HG02981 (cell line): ENCODE measurements at regions not wholly inside any gene's neighbourhood (a gene's known extent, or its start where the extent isn't known, plus 50 kb on each side); places are given as distances from the start of the nearest gene placed in this dataset.
"Not testable (repeated sequence)": the region's sequence is repeated elsewhere in the genome, so short reads cannot be mapped to it uniquely, and the experiment has no call there.

Experiments used
- ATAC-seq: cut with Tn5 transposase; IDR thresholded peaks from one replicate; pipeline ENCODE4 v1.9.1; 2021; ENCODE audit warnings: mild to moderate bottlenecking, moderate library complexity; ENCODE audit not compliant: unreplicated experiment

DNA sequence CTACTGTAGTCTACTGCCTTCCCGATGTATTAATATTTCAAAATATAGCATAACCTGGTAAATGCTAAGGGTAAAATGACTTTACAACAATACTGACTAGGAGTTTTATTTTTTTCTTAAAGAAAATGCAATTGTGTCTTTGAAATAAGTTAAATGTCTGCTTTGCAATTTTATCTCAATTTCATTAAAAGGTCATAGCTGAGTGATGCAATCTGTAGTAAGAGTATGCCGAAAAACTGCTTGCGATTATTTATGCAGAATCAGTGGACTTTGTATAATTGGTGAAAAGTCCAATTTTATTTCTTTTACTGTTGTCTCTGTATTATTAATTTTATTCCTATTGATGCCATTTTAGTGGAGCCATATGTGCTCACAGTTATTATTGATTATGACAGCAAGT is 1143.6 kb upstream of the EPHA6 start:
- ATAC-seq = no peak

- no peak for ATAC-seq
These were observed 1141.2 kb upstream of the EPHA6 start for GRCh38 chr3:95673215-95673614.

- peak; percentile 71 for ATAC-seq
These were observed 1108.5 kb upstream of the EPHA6 start for GRCh38 chr3:95705786-95706418.

- ATAC-seq = no peak
These were observed 1107.1 kb upstream of the EPHA6 start for GRCh38 chr3:95707268-95707667.

DNA sequence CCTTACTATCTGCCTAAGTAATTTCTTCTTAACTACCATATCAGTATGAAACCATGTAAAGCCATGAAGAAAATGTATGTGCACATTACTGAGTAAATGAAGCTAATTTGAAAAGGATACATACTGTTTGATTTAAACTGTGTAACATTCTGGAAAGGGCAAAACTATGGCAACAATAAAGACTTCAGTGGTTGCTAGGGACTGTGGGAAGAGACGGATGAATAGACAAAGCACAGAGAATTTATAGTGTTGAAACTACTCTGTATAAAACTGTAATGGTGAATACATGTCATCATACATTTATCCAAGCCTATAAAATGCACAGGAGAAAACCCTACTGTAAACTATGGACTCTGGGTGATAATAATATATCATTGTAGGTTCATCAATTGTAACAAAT is 1103.7 kb upstream of the EPHA6 start:
- no peak for ATAC-seq

DNA sequence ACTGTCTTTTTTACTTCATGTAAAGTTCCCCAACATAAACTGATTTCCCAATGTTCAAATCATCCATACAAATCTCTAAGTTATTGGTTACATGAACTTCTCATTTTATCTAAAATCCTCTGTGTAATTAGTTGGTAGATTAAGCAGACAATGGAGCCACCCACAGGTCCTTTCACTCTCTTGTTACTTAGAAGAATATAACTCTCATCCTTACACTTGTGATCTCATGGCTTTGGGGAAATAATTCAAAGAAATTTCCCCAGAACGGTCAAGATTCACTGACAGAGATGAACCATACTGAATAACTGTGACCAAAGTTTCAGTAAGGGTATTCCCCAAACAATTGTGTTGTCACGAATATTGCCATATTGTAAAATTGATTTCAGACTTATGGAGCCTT is 1102.6 kb upstream of the EPHA6 start:
- no peak for ATAC-seq

- no peak for ATAC-seq
These were observed 1099.3 kb upstream of the EPHA6 start for GRCh38 chr3:95715128-95715527.

GRCh38 chr3:95717048-95717447 is 1097.3 kb upstream of the EPHA6 start:
- ATAC-seq = no peak

DNA sequence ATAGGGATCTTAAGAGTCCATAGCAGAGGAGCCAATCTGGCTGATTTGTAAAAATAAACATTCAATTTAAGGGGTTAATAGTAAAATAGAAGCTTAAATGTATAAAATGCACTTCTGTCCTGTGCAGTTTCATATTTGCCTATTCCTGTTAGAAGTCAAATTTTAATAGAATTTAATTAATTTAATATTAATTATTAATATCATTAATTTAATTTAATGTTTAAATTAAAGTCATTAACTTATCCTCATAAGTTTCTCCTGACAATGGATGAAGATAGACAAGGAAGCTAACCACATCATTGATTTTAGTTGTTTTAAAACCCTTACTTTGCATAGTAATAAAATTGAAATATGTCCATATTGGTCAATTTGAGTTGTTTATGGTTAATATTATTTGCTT is 1096.2 kb upstream of the EPHA6 start:
- ATAC-seq = no peak

GRCh38 chr3:95719481-95719880 is 1094.9 kb upstream of the EPHA6 start:
- no peak for ATAC-seq

DNA sequence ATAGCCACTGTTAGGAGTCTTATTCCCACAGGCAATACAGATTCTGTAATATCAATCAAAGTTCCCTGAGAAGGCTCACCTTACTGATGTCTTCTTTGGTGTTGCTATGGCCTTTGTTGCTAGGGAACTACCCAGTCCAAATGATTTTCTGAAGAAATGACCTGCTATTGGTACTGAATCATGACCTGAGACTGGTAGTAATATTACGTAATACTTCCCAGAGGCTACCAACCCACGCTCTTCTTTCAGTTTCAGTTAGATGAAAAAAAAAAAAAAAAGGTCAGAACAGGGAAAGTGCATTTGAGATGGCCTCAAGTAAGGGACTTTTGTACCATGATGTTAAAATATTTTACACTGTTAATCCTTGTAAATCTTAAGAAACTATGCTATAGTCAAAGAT is 1092.5 kb upstream of the EPHA6 start:
- peak; percentile 89 for ATAC-seq

GRCh38 chr3:95725770-95726169 is 1088.6 kb upstream of the EPHA6 start:
- no peak for ATAC-seq

- ATAC-seq = no peak
These were observed 1082.6 kb upstream of the EPHA6 start for GRCh38 chr3:95731753-95732152.

GRCh38 chr3:95733336-95733735 is 1081.1 kb upstream of the EPHA6 start:
- no peak for ATAC-seq

- no peak for ATAC-seq
These were observed 1076.3 kb upstream of the EPHA6 start for GRCh38 chr3:95738045-95738444.

DNA sequence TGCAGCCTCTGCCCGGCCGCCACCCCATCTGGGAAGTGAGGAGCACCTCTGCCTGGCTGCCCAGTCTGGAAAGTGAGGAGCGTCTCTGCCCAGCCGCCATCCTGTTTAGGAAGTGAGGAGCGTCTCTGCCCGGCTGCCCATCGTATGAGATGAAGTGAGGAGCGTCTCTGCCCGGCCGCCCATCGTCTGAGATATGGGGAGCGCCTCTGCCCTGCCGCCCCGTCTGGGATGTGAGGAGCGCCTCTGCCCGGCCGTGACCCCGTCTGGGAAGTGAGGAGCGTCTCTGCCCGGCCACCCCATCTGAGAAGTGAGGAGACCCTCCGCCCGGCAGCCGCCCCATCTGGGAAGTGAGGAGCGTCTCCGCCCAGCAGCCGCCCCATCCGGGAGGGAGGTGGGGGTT is 1069.5 kb upstream of the EPHA6 start:
- ATAC-seq = not testable (repeated sequence)

- no peak for ATAC-seq
These were observed 1064.3 kb upstream of the EPHA6 start for GRCh38 chr3:95750097-95750496.

DNA sequence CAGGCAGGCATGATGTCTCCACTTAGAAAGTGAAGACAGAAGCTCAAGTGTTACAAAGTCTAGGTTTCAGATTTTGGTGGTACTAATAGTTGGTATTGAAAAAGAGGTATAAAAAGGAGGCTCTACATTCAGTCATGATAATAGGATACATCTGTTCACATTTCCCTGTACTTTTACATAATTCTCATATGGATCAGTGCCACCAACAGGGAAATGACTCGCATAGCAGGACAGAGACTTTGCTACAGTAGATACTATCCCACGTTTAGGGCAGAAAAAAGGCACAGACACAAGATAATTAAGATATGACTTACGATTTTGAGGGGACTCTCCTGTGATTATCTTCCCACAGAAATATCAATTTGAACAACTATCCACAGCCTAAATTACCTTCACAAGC is 1062.9 kb upstream of the EPHA6 start:
- ATAC-seq = no peak

DNA sequence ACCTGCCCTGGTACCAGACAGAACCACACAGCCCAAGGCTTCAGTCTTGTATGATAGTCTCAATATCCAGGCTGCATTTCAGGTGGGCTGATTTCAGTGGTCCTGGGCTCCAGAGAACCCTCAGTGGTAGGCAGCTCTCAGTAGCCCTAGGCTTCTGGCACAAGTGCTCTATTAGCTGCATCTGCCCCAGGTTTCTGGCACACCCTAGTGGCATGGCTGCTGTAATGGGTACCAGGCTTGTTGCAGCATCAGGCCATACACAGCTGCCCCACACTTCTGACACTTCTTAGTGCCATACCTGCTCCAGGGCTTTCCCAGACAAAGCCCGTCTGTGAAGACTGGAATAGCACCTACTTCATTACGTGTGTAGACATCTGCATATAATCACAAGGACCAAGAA is 1062.2 kb upstream of the EPHA6 start:
- ATAC-seq = no peak

GRCh38 chr3:95758707-95759106 is 1055.7 kb upstream of the EPHA6 start:
- ATAC-seq = no peak

- ATAC-seq = no peak
These were observed 1054.6 kb upstream of the EPHA6 start for GRCh38 chr3:95759614-95760301.

DNA sequence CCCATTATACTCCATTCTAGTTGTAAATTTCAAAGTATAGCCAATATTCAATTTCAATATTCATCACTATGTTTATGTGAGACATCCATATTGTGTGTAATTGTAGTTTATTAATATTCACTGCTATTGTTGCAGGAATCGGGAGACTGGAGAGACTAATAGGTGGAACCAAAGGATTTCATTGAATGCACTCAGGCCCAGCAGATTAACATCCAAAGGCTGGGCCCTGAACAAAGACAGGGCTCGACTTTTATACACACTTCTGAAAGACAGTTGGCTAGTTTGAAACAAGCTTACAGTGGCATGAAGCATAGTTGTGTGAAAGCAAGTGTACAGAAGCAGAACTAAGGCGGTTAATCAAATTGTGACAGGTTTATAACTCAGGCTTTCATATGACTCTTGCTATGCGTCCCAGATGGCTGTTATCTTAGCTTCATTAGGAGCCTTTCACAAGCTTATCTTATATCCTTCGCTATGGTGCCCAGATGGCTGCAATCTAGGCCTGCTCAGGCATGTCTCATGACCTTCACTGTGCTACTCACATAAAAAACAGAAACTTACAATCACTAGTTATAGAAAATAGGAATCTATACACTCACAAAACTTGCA is 1038.8 kb upstream of the EPHA6 start:
- no peak for ATAC-seq
